ENCODE measurements at regions not wholly inside any gene's neighbourhood (a gene's known extent, or its start where the extent isn't known, plus 50 kb on each side); places are given as distances from the start of the nearest gene placed in this dataset.

GRCh38 chr4:57280481-57280880 is 170.3 kb upstream of the IGFBP7 start:
- no peaks in the 10 kb centered on the region for H3K27me3 ChIP-seq
- H3K9me3 ChIP-seq, result no peaks in the 10 kb centered on the region
- DNase-seq (ENCODE audit: low spot score in 2 of 2), result no peak
- TF ChIP-seq EP300 (IDR thresholded peaks at IDR 0.05) (no peak), POLR2A (IDR thresholded peaks at IDR 0.05) (no peak), POLR2AphosphoS5 (IDR thresholded peaks at IDR 0.05) (no peak), CTCF (IDR thresholded peaks at IDR 0.05) (no peak)
- H3K27ac ChIP-seq, result no peak overlapping the region
- H3K36me3 ChIP-seq, result no peaks in the 10 kb centered on the region
- WGBS, result 80% methylated on average over 2 of the region's 2 CpGs
- no peaks in the 10 kb centered on the region for H3K4me1 ChIP-seq
- no peak overlapping the region for H3K4me3 ChIP-seq

GRCh38 chr4:57278780-57279179 is 168.6 kb upstream of the IGFBP7 start:
- Histone ChIP-seq H3K9me3 (no peaks in the 10 kb centered on the region), H3K4me3 (no peak overlapping the region), H3K4me1 (no peaks in the 10 kb centered on the region), H3K36me3 (no peaks in the 10 kb centered on the region), H3K27ac (no peak overlapping the region), H3K27me3 (no peaks in the 10 kb centered on the region)
- no peak for DNase-seq (ENCODE audit: low spot score in 2 of 2)
- TF ChIP-seq POLR2AphosphoS5 (IDR thresholded peaks at IDR 0.05) (no peak), POLR2A (IDR thresholded peaks at IDR 0.05) (no peak), CTCF (IDR thresholded peaks at IDR 0.05) (no peak), EP300 (IDR thresholded peaks at IDR 0.05) (no peak)
- 53% methylated on average over 6 of the region's 6 CpGs for WGBS

- 78% methylated on average over 2 of the region's 2 CpGs for WGBS
- Histone ChIP-seq H3K36me3 (no peaks in the 10 kb centered on the region), H3K4me3 (no peak overlapping the region), H3K9me3 (no peaks in the 10 kb centered on the region), H3K27me3 (no peaks in the 10 kb centered on the region), H3K4me1 (no peaks in the 10 kb centered on the region), H3K27ac (no peak overlapping the region)
- TF ChIP-seq CTCF (IDR thresholded peaks at IDR 0.05) (no peak), POLR2A (IDR thresholded peaks at IDR 0.05) (no peak), POLR2AphosphoS5 (IDR thresholded peaks at IDR 0.05) (no peak), EP300 (IDR thresholded peaks at IDR 0.05) (no peak)
- DNase-seq (ENCODE audit: low spot score in 2 of 2), result no peak
Measured at GRCh38 chr4:57274082-57274481, 163.9 kb upstream of the IGFBP7 start.

- no peak overlapping the region for H3K4me3 ChIP-seq
- H3K36me3 ChIP-seq, result no peaks in the 10 kb centered on the region
- H3K4me1 ChIP-seq, result no peaks in the 10 kb centered on the region
- DNase-seq (ENCODE audit: low spot score in 2 of 2), result no peak
- TF ChIP-seq POLR2A (IDR thresholded peaks at IDR 0.05), result no peak
- no peak for TF ChIP-seq CTCF (IDR thresholded peaks at IDR 0.05)
- no peak for TF ChIP-seq POLR2AphosphoS5 (IDR thresholded peaks at IDR 0.05)
- TF ChIP-seq EP300 (IDR thresholded peaks at IDR 0.05), result no peak
- no peaks in the 10 kb centered on the region for H3K27me3 ChIP-seq
- H3K9me3 ChIP-seq, result no peaks in the 10 kb centered on the region
- H3K27ac ChIP-seq, result no peak overlapping the region
- WGBS, result 65% methylated on average over 7 of the region's 7 CpGs
Measured at GRCh38 chr4:57270346-57270745, 160.2 kb upstream of the IGFBP7 start.

GRCh38 chr4:57265831-57266582 is 155.8 kb upstream of the IGFBP7 start:
- no peaks in the 10 kb centered on the region for H3K9me3 ChIP-seq
- no peak for TF ChIP-seq EP300 (IDR thresholded peaks at IDR 0.05)
- TF ChIP-seq POLR2AphosphoS5 (IDR thresholded peaks at IDR 0.05), result no peak
- no peak for TF ChIP-seq POLR2A (IDR thresholded peaks at IDR 0.05)
- no peak for TF ChIP-seq CTCF (IDR thresholded peaks at IDR 0.05)
- H3K27ac ChIP-seq, result no peak overlapping the region
- H3K36me3 ChIP-seq, result no peaks in the 10 kb centered on the region
- DNase-seq (ENCODE audit: low spot score in 2 of 2), result no peak
- no peaks in the 10 kb centered on the region for H3K4me1 ChIP-seq
- WGBS, result 49% methylated on average over 6 of the region's 6 CpGs
- no peaks in the 10 kb centered on the region for H3K27me3 ChIP-seq
- H3K4me3 ChIP-seq, result no peak overlapping the region

Measured in suprapubic skin (tissue), 4 donors.